Activated CD8-positive, alpha-beta memory T cell treated with anti-CD3 and anti-CD28 coated beads for 48 hours (primary cell): ENCODE measurements at regions not wholly inside any gene's neighbourhood (a gene's known extent, or its start where the extent isn't known, plus 50 kb on each side); places are given as distances from the start of the nearest gene placed in this dataset.

Experiments used
- DNase-seq, 3 experiments: peaks; one replicate each; pipeline ENCODE4 v3.0.0-alpha.2; 2020; ENCODE audit warnings: low read depth in 2 of 3, low spot score in 2 of 3

GRCh38 chr17:15893658-15894024 lies 51.3 kb upstream of the ADORA2B start:
- DNase-seq, result no peak

GRCh38 chr17:15894258-15894657 lies 50.7 kb upstream of the ADORA2B start:
- no peak for DNase-seq

GRCh38 chr17:15894913-15895658 lies 49.8 kb upstream of the ADORA2B start:
- DNase-seq, result no peak
